ENCODE measurements at regions not wholly inside any gene's neighbourhood (a gene's known extent, or its start where the extent isn't known, plus 50 kb on each side); places are given as distances from the start of the nearest gene placed in this dataset.

- Histone ChIP-seq H3K9me3 (ENCODE audit: insufficient read depth, low read length, severe bottlenecking) (no peaks in the 10 kb centered on the region), H3K36me3 (ENCODE audit: insufficient read depth, low read length) (no peaks in the 10 kb centered on the region), H3K4me2 (ENCODE audit: insufficient read depth, low read length) (no peak overlapping the region), H3K27ac (ENCODE audit: low read length) (no peak overlapping the region), H3K4me3 (ENCODE audit: low read depth in 1 of 2, low read length in 2 of 2) (no peak overlapping the region), H3K9ac (ENCODE audit: low read depth, low read length) (no peak overlapping the region), H3K4me1 (ENCODE audit: insufficient read depth, low read length) (no peaks in the 10 kb centered on the region), H3K27me3 (ENCODE audit: insufficient read depth, low read length, poor library complexity) (no peaks in the 10 kb centered on the region), H3K79me2 (ENCODE audit: insufficient read depth, low read length) (no peaks in the 10 kb centered on the region), H2AFZ (ENCODE audit: low read depth, low read length) (no peak overlapping the region), H4K20me1 (ENCODE audit: insufficient read depth, low read length) (no peaks in the 10 kb centered on the region)
- DNase-seq (no peak), ATAC-seq (ENCODE audit: insufficient read depth, low read depth) (no peak)
- TF ChIP-seq CTCF (IDR thresholded peaks at IDR 0.05; ENCODE audit: borderline replicate concordance, extremely low read depth, low read length, poor library complexity, severe bottlenecking) (no peak), EZH2 (IDR thresholded peaks at IDR 0.05; ENCODE audit: borderline replicate concordance, low read depth, low read length, severe bottlenecking) (no peak)
Measured at GRCh38 chr21:27220416-27220815, 253.5 kb upstream of the ADAMTS5 start.

GRCh38 chr21:27219068-27219467 is 252.2 kb upstream of the ADAMTS5 start:
- Histone ChIP-seq H4K20me1 (ENCODE audit: insufficient read depth, low read length) (no peaks in the 10 kb centered on the region), H3K9me3 (ENCODE audit: insufficient read depth, low read length, severe bottlenecking) (no peaks in the 10 kb centered on the region), H3K27me3 (ENCODE audit: insufficient read depth, low read length, poor library complexity) (no peaks in the 10 kb centered on the region), H2AFZ (ENCODE audit: low read depth, low read length) (no peak overlapping the region), H3K27ac (ENCODE audit: low read length) (no peak overlapping the region), H3K79me2 (ENCODE audit: insufficient read depth, low read length) (no peaks in the 10 kb centered on the region), H3K4me3 (ENCODE audit: low read depth in 1 of 2, low read length in 2 of 2) (no peak overlapping the region), H3K36me3 (ENCODE audit: insufficient read depth, low read length) (no peaks in the 10 kb centered on the region), H3K9ac (ENCODE audit: low read depth, low read length) (no peak overlapping the region), H3K4me1 (ENCODE audit: insufficient read depth, low read length) (no peaks in the 10 kb centered on the region), H3K4me2 (ENCODE audit: insufficient read depth, low read length) (no peak overlapping the region)
- ATAC-seq (ENCODE audit: insufficient read depth, low read depth), result no peak
- TF ChIP-seq EZH2 (IDR thresholded peaks at IDR 0.05; ENCODE audit: borderline replicate concordance, low read depth, low read length, severe bottlenecking), result no peak
- TF ChIP-seq CTCF (IDR thresholded peaks at IDR 0.05; ENCODE audit: borderline replicate concordance, extremely low read depth, low read length, poor library complexity, severe bottlenecking), result no peak
- DNase-seq, result no peak

GRCh38 chr21:27213303-27213702 is 246.4 kb upstream of the ADAMTS5 start:
- Histone ChIP-seq H3K79me2 (ENCODE audit: insufficient read depth, low read length) (no peaks in the 10 kb centered on the region), H3K4me2 (ENCODE audit: insufficient read depth, low read length) (no peak overlapping the region), H3K27me3 (ENCODE audit: insufficient read depth, low read length, poor library complexity) (no peaks in the 10 kb centered on the region), H3K36me3 (ENCODE audit: insufficient read depth, low read length) (no peaks in the 10 kb centered on the region), H4K20me1 (ENCODE audit: insufficient read depth, low read length) (no peaks in the 10 kb centered on the region), H2AFZ (ENCODE audit: low read depth, low read length) (no peak overlapping the region), H3K9ac (ENCODE audit: low read depth, low read length) (no peak overlapping the region), H3K4me1 (ENCODE audit: insufficient read depth, low read length) (no peaks in the 10 kb centered on the region), H3K27ac (ENCODE audit: low read length) (no peak overlapping the region), H3K4me3 (ENCODE audit: low read depth in 1 of 2, low read length in 2 of 2) (no peak overlapping the region), H3K9me3 (ENCODE audit: insufficient read depth, low read length, severe bottlenecking) (no peaks in the 10 kb centered on the region)
- DNase-seq (no peak), ATAC-seq (ENCODE audit: insufficient read depth, low read depth) (no peak)
- TF ChIP-seq EZH2 (IDR thresholded peaks at IDR 0.05; ENCODE audit: borderline replicate concordance, low read depth, low read length, severe bottlenecking) (no peak), CTCF (IDR thresholded peaks at IDR 0.05; ENCODE audit: borderline replicate concordance, extremely low read depth, low read length, poor library complexity, severe bottlenecking) (peak; percentile 5)

GRCh38 chr21:27212441-27212840 is 245.6 kb upstream of the ADAMTS5 start:
- H3K79me2 ChIP-seq (ENCODE audit: insufficient read depth, low read length), result no peaks in the 10 kb centered on the region
- ATAC-seq (ENCODE audit: insufficient read depth, low read depth) (no peak), DNase-seq (no peak)
- no peak overlapping the region for H3K9ac ChIP-seq (ENCODE audit: low read depth, low read length)
- H3K4me1 ChIP-seq (ENCODE audit: insufficient read depth, low read length), result no peaks in the 10 kb centered on the region
- no peak overlapping the region for H2AFZ ChIP-seq (ENCODE audit: low read depth, low read length)
- no peak overlapping the region for H3K27ac ChIP-seq (ENCODE audit: low read length)
- H3K9me3 ChIP-seq (ENCODE audit: insufficient read depth, low read length, severe bottlenecking), result no peaks in the 10 kb centered on the region
- no peaks in the 10 kb centered on the region for H4K20me1 ChIP-seq (ENCODE audit: insufficient read depth, low read length)
- no peaks in the 10 kb centered on the region for H3K27me3 ChIP-seq (ENCODE audit: insufficient read depth, low read length, poor library complexity)
- no peaks in the 10 kb centered on the region for H3K36me3 ChIP-seq (ENCODE audit: insufficient read depth, low read length)
- H3K4me2 ChIP-seq (ENCODE audit: insufficient read depth, low read length), result no peak overlapping the region
- no peak overlapping the region for H3K4me3 ChIP-seq (ENCODE audit: low read depth in 1 of 2, low read length in 2 of 2)
- no peak for TF ChIP-seq CTCF (IDR thresholded peaks at IDR 0.05; ENCODE audit: borderline replicate concordance, extremely low read depth, low read length, poor library complexity, severe bottlenecking)
